Ascending aorta (tissue), 2 donors: ENCODE measurements at regions not wholly inside any gene's neighbourhood (a gene's known extent, or its start where the extent isn't known, plus 50 kb on each side); places are given as distances from the start of the nearest gene placed in this dataset.

Experiments used
- DNase-seq, 2 donors: peaks; one replicate each; pipeline ENCODE4 v3.0.0-alpha.2; 2019; ENCODE audit warnings: low spot score in 2 of 2
- H3K27ac ChIP-seq, 2 donors: fragments of 200-600 bp; sonication (generic); one replicate each; pipeline ENCODE4 v1.5.1; 2016 to 2017; ENCODE audit warnings: mild to moderate bottlenecking in 1 of 2
- H3K27me3 ChIP-seq: fragments of 200-600 bp; sonication (generic); one replicate; pipeline ENCODE4 v1.5.1; 2017
- H3K36me3 ChIP-seq, 2 donors: fragments of 200-600 bp; sonication (generic); one replicate each; pipeline ENCODE4 v1.5.1; 2016
- H3K4me1 ChIP-seq, 2 donors: fragments of 200-600 bp; sonication (generic); one replicate each; pipeline ENCODE4 v1.5.1; 2016 to 2017; ENCODE audit warnings: mild to moderate bottlenecking in 1 of 2
- H3K4me3 ChIP-seq, 2 donors: fragments of 200-600 bp; sonication (generic); one replicate each; pipeline ENCODE4 v1.5.1; 2016 to 2017; ENCODE audit warnings: mild to moderate bottlenecking in 1 of 2
- H3K9me3 ChIP-seq, 2 donors: fragments of 200-600 bp; sonication (generic); one replicate each; pipeline ENCODE4 v1.5.1; 2016
- CTCF ChIP-seq, 3 experiments: fragments of 200-600 bp in 2 of 3; fragments of 450-650 bp in 1 of 3; sonication (generic) in 2 of 3; IDR thresholded peaks; one replicate each; pipeline ENCODE4 v1.5.1; 2016 to 2019; ENCODE audit warnings: antibody characterized with exemption in 3 of 3, mild to moderate bottlenecking in 1 of 3, moderate library complexity in 1 of 3
- intact Hi-C: fragments of 100-400 bp; cut with DNase I; formaldehyde crosslinking; loops from one replicate; pipeline ENCODE4 v1.15.1; 2023

- TF ChIP-seq CTCF (IDR thresholded peaks at IDR 0.05): no peak
- DNase-seq: no peak
- intact Hi-C loops: no loop called here
- Histone ChIP-seq H3K4me1 (no peaks in the 10 kb centered on the region), H3K4me3 (no peak overlapping the region), H3K9me3 (no peaks in the 10 kb centered on the region), H3K36me3 (no peaks in the 10 kb centered on the region), H3K27me3 (no peaks in the 10 kb centered on the region), H3K27ac (no peak overlapping the region)
These were observed 750.8 kb downstream of the REEP3 start for GRCh38 chr10:64271983-64272382.

- intact Hi-C loops: no loop called here
- H3K9me3 ChIP-seq: no peaks in the 10 kb centered on the region
These were observed 753.8 kb downstream of the REEP3 start for GRCh38 chr10:64275001-64275400.

GRCh38 chr10:64275774-64276173, 754.6 kb downstream of the REEP3 start:
- H3K4me3 ChIP-seq: no peak overlapping the region
- H3K4me1 ChIP-seq: no peaks in the 10 kb centered on the region
- no peak overlapping the region for H3K27ac ChIP-seq
- no peaks in the 10 kb centered on the region for H3K27me3 ChIP-seq
- TF ChIP-seq CTCF (IDR thresholded peaks at IDR 0.05): no peak
- no peak for DNase-seq
- intact Hi-C loops: no loop called here
- no peaks in the 10 kb centered on the region for H3K36me3 ChIP-seq
- no peaks in the 10 kb centered on the region for H3K9me3 ChIP-seq

More at GRCh38 chr10:64275001-64275400, 753.8 kb downstream of the REEP3 start:
- no peaks in the 10 kb centered on the region for H3K36me3 ChIP-seq
- H3K27ac ChIP-seq: no peak overlapping the region
- no peak for TF ChIP-seq CTCF (IDR thresholded peaks at IDR 0.05)
- H3K27me3 ChIP-seq: no peaks in the 10 kb centered on the region
- no peak overlapping the region for H3K4me3 ChIP-seq
- no peak for DNase-seq
- no peaks in the 10 kb centered on the region for H3K4me1 ChIP-seq

- intact Hi-C loops: no loop called here
- H3K4me3 ChIP-seq: no peak overlapping the region
These were observed 756.3 kb downstream of the REEP3 start for GRCh38 chr10:64277536-64277935.

GRCh38 chr10:64283621-64284020, 762.4 kb downstream of the REEP3 start:
- Histone ChIP-seq H3K27me3 (no peaks in the 10 kb centered on the region), H3K36me3 (no peaks in the 10 kb centered on the region), H3K4me3 (no peak overlapping the region), H3K4me1 (no peaks in the 10 kb centered on the region), H3K9me3 (no peaks in the 10 kb centered on the region), H3K27ac (no peak overlapping the region)
- no peak for DNase-seq
- TF ChIP-seq CTCF (IDR thresholded peaks at IDR 0.05): no peak
- intact Hi-C loops: no loop called here

More at GRCh38 chr10:64277536-64277935, 756.3 kb downstream of the REEP3 start:
- Histone ChIP-seq H3K36me3 (no peaks in the 10 kb centered on the region), H3K4me1 (no peaks in the 10 kb centered on the region), H3K27ac (no peak overlapping the region), H3K9me3 (no peaks in the 10 kb centered on the region), H3K27me3 (no peaks in the 10 kb centered on the region)
- TF ChIP-seq CTCF (IDR thresholded peaks at IDR 0.05): no peak
- no peak for DNase-seq

- DNase-seq: no peak
- TF ChIP-seq CTCF (IDR thresholded peaks at IDR 0.05): no peak
- intact Hi-C loops: no loop called here
- Histone ChIP-seq H3K36me3 (no peaks in the 10 kb centered on the region), H3K27me3 (no peaks in the 10 kb centered on the region), H3K9me3 (no peaks in the 10 kb centered on the region), H3K4me1 (no peaks in the 10 kb centered on the region), H3K4me3 (no peak overlapping the region), H3K27ac (no peak overlapping the region)
These were observed 765.3 kb downstream of the REEP3 start for GRCh38 chr10:64286533-64286932.
